NCI-H146 (cell line): ENCODE measurements at regions not wholly inside any gene's neighbourhood (a gene's known extent, or its start where the extent isn't known, plus 50 kb on each side); places are given as distances from the start of the nearest gene placed in this dataset.
"Not testable (repeated sequence)": the region's sequence is repeated elsewhere in the genome, so short reads cannot be mapped to it uniquely, and the experiment has no call there.

Experiments used
- DNase-seq: peaks from one replicate; lab custom pipeline; 2025; lab: John Stamatoyannopoulos, UW

DNA sequence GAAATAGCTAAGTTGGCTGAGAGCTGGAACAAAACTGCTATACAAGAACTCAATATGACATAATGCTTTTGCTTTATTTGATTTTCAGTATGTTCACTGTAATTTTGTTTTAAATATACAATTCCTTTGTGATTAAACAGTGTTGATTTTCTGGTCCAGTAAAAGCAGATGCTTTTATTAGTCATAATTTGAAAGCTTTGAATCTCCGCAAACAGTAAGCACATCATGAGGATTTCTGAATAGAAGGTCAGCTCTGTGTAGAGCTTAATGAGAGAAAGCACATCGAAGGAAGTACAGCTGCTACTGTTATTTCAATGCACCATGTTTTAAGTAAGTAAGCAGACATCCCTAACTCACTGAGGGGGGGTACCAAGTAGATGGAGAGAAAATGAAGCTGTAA, 701.3 kb upstream of the ACO1 start:
- peak; percentile 94 for DNase-seq

DNA sequence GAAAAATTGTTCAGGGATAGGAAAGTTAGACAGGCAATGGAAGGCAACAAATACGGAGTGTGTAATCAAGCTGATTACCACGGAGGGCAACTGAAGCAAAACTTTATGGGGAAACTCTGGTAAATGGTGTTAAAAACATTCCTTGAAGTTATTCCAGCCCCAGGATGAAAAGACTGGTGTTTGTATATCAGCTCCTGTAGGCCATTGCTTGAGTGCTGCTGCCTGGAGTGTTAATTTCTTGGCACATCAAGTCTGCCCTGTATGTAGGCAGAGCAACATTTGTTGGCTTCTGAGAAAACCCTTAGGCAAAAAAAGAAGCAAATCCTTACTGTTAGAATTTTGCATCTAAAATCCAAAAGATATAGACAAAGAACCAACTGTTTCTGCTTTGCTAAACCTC, 686.5 kb upstream of the ACO1 start:
- DNase-seq = no peak

DNA sequence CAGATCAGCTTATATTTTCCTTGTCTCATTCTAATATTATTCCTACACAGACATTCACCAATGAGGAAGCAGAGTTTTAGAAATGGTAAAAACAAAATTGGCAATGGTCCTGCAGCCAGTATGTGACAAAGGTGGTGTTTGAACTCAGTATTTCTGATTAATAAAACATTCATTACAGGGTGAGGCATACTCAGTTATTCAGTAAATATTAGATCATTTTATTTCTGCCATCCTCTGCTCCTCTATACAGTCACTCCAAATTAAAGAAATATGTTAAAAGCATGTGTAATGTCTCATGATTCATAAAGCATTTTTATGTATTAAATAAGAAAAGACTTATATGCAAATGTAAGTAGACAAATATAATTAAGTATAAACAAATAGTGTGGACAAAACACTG, 684.6 kb upstream of the ACO1 start:
- DNase-seq = no peak

DNA sequence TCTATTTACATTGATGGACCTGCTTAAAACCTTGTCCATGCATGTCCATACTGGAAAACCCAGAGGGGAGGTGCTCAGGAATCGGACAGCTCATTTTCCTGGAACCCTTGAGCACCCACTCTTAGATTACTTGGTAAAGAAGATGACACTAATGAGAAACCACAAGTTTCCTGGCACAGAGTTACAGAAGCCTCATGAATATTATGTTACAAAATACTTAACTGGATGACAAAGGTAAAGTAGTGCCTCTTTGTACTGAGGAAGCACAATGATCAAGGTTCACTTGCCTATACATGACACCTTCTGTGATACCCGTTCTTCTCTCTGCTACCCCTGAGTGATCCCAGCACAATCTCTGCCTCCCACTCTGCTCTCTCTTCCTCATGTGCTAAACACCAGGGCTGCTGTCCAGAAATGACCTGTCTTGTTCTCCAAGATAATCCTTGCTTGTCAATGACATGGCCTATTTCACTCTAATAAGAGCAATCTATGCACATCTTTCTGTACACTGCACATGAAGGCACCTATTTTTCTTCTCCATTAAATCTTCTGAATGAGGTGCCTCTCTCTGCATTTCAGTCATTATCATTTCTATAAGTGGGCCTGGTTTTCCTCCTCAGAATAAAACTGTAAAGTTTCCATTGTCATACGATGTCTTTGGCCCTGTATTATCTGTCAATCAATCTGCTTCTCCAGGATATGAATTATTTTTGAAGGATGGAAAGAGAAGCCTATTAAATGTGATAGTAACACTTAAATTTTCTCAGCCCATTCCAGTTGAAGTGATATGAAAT, 684.0 kb upstream of the ACO1 start:
- DNase-seq = peak; percentile 30

DNA sequence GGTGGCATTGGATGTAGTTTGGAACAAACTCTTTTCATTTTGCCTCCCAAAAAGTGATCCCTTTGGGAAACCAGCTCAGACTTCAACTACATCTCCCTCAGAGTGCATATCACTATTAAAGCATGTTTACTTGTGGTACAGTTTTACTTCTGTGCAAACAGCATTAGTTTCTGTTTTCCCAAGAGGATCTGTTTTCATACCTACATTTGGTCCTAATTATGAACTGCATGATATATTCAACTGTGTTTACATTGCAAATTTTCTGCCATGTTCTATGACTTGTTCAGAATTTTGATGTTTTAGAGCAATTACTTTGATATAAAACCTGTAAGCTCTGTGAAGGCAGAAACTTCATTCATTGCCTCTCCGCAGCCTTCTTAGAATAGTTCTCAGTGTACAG, 681.5 kb upstream of the ACO1 start:
- peak; percentile 74 for DNase-seq

DNA sequence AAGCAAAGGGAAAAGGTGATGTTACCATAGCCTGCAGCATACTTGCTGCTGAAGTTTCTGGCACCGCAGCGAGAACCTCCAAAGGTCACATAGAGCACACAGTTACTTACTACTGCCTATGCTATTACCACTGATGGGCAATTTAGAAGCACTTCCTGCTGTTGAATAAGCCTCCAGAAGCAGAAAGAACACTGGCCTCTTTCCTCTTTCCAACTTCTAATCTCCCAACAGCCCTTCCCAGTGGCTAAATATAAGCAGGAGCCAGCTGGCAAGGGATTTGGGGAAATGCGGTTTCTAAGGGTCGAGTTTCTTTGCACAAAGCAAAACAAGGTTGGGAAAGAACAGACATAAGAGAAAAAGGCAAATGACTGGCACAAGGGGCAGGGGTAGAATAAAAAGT, 669.2 kb upstream of the ACO1 start:
- DNase-seq = no peak

DNA sequence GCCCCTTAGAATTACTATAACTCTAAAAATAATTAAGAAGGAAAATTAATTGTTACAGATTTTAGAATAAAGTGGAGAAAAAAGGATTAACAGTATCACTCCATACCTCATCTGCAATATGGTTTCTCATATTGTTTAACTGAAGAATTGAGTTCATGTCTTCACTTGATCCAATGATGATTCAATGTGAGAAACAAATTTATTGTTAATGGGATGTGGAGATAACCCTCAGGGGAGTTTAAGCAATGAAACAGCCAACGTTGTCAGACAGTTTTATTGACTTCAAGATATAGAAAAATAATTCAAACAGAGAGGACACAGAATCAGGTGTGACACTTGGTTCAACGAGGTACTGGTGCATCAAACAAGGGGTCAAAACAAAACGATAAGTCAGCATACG, 665.2 kb upstream of the ACO1 start:
- no peak for DNase-seq

DNA sequence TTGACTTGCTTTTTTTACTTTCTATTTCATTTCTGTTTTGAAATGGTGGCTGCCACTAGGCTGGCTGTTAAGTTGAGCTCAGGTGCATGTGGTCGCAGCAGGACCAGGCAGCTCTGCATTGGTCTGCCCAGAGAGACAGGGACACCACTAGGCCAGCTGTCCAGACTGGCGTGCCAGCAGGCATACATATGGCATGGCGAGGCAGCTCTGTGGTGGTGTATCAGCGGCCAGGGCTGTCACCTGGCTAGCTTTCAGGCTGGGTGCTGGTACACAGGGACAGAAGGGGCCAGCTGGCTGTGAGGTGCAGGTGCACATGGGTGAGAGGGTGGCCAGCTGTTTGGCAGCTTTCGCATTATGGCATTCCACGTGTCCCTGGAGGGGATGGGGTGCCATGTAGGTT, 654.0 kb upstream of the ACO1 start:
- no peak for DNase-seq

DNA sequence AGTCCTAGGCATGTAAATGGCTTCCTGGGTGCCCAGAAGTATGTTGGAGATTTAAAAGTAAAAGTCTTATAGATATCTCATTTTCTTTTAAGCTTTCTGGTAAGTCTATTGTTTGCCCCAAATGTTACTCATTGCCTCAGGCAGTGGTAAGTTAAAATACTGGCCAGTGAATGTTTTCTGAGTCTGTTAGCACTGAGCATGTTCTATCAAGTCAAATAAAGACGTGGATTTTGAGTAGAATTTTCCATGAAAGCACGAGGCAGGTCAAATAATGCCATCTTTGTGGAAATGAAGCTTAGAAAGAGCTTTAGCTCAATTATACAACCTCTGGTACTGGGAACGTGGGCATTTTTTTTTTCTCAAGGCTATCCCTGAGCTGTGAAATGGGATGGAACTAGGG, 651.3 kb upstream of the ACO1 start:
- DNase-seq = no peak

DNA sequence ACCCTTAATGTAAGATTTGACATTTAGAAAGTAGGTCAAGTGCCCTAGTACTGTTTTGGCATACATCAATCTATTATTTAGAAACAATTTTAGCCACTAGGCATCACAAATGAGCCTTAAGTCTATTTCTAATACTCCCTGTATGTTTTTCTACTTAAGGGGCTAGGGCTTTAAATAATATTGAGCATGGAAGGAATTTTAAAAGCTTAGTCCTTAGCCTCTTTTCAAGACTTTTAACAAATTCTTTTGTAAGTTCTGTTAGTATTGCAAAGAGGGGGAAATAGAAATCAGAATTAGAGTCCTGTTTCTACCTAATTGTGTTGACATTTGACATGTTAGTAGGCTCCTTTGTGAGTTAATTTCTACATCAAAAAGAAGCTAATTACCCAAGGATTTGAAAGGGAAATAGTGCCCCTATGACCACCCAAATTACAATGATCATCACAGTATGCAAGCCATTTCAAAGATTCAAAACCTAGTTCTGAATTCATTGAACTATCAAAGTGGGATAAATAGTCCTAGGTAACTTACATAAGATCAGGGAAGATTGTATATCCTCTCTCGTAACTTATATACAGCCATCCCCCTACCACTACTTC, 647.8 kb upstream of the ACO1 start:
- DNase-seq = peak; percentile 59

DNA sequence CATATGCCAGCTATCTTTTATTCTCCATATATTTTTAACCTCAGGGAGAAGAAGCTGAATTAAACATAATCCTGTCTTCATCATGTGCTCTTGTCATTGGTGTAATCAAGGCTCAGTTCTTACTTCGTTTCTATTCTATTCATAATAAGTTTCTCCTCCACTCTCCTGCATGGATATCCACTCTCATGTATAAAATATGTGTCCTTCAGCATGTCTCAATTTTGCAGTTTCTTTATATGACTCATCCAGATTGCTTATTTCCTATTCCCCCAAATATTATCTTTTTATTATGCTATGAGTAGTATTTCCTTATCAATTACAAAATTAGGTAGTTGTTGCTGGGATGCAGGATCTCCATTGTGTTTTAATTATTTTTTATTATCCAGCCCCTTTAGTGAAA, 643.7 kb upstream of the ACO1 start:
- no peak for DNase-seq

DNA sequence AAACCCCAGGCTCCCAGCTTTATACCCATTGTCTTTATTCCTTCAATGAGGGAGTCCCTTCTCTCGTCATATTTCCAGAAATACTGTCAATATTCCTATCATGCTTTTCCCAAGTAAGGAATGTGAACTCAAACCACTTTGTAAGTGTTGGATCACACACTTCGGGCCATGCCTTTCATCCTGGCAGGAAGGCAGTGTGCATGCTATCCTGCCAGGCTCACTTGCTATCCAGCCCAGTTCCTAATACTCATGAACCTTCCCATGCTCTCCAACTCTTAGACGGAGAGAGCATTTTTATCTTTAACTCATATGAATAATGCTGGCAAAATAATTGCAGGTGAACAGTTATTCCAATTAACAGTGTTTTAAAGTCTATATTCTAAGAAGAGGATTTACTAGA, 639.9 kb upstream of the ACO1 start:
- no peak for DNase-seq

DNA sequence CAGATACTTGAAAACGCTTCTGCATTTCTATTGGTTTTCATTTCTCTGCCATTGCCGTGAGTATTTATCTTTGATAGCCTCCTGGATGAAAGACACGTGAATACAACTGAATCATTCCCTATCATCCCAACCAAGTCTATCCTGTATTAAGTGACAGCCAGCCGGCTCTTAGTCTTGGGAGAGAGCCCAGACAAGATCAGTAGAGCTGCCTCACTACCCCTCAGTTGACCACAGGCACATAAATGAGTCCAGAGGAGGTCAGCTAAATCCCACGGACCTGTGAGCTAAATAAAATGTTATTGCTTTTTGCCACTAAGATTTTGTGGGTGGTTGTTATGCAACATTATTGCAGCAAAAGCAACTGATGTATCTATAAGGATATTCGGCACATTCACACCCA, 639.0 kb upstream of the ACO1 start:
- no peak for DNase-seq

DNA sequence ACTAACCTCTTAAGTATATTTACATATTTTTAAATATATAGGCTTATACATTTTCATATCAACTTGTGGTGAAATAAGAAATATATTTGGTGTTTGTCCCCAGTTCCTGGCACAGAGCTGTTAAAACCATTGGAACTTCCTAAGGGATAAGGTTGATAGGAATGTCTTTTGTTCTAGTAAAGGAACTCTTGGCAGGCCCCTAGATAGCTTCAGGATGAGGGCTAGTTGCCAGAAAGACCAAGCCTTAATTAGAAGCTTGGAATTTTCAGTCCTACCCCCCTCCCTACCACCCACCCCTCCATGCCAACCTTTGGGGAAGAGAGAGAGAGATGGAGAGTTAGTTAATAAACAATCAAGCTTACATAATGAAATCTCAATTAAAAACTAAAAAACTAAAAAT, 638.6 kb upstream of the ACO1 start:
- DNase-seq = no peak

DNA sequence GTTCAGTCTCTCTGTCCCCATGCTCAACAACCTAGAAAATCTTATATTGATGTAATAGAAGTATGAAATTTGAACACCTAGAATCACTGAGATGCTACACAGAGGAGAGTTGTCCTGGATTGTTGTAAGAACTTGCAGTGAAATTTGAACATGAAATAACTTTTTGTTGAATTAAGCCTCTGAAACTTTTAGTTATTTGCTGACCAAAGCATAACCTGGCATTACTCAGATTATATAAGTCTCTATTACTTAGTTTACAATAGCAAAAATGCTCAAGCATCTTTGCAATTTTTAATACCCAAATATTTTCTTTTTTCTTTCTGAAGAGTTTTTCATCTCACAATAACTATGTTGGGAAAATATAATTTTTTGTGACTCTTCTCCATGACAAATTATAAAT, 630.7 kb upstream of the ACO1 start:
- DNase-seq = no peak

DNA sequence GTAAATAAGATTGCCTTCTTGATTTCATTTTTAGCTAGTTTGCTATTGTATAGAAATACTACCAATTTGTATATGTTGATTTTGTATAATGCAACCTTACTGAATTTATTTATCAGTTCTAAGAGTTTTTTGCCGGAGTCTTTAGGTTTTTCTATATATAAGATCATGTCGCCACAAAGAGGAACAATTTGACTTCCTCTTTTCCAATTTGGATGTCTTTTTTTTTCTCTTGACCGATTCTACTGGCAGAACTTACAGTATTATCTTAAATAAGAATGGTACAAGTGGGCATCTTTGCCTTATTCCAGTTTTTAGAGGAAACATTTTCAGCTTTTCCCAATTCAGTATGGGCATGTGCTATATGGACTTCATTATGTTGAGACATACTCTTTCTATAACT, 624.7 kb upstream of the ACO1 start:
- no peak for DNase-seq

DNA sequence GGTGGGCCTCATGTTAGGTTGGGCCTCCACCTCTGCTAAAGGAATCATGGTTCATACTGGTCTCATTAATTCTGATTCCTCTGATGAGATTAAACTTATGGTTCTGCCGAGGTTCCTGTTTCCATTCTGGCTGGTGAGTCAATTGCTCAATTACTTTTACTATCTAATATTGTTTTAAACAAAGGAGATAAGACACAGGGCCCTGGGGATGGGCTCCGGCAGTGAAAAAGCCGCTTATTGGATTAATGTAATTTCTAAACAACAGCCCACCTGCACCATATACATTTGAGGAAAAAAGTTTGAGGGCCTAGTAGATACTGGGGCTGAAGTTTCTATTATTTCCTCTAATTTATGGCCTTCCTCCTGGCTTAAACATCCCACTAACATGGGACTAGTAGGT, 610.4 kb upstream of the ACO1 start:
- not testable (repeated sequence) for DNase-seq

DNA sequence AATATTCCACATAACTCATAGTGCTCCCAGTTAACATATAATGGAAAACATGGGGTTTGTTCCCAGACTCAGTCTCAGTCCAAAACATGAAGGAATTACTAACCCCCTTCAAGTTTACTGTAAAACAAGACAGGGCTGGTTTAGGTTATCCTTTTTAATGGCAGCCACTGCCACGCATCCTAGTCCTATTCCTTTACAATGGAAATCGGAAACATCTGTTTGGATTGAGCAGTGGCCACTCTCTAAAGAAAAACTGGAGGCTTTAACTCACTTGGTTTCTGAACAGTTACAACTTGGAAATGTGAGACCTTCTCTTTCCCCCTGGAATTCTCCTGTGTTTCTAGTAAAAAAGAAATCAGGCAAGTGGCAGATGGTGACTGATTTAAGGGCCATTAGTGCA, 609.9 kb upstream of the ACO1 start:
- no peak for DNase-seq

DNA sequence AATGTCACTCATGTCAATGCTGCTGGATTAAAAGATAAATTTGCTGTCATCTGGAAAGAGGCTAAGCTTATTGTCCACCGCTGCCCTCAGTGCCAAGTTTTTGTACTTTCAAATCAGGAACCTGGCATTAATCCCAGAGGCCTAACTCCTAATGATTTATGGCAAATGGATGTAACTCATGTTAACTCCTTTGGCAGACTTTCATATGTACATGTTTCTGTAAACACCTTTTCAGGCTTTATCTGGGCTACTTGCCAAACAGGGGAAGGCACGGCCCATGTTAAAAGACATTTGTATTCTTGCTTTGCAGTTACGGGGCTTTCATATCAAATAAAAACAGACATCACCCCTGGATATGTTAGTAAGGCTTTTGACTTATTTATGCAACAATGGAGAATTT, 608.0 kb upstream of the ACO1 start:
- DNase-seq = peak; percentile 61

DNA sequence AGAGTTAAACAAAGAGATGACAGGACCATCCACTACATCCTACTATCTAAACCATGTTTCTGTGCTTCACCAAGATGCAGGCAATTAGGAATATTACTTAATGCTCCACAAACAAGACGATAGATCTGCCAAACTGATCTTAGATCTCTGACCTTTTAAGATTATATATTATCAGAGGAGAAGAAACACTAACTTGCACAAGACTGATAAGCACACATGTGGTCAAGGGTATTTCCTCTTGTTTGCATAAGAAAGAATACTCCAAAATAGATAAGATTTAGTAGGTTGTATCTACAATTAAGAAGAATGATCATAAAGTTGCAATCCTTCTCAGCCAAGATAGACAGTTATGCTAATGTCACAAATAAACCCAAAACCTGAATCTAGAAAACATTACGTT, 601.0 kb upstream of the ACO1 start:
- no peak for DNase-seq

DNA sequence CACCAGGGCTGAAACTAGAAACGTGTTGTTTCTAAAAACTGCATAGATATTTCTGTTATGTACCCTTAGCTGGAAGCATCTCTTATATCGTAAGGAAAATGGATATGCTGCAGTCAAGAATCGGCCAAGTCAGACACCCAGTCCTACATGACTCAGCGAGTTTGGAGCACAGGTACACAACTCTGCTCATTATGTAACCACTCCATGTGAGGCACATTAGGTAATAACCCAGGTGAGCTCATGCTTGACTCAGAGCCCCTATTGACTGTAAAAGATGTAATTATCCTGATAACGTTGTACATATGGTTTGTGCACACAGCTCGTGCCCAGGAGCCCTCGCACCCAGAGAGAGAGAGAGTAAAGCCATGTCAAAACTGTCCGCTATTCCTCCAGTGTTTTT, 593.7 kb upstream of the ACO1 start:
- no peak for DNase-seq

DNA sequence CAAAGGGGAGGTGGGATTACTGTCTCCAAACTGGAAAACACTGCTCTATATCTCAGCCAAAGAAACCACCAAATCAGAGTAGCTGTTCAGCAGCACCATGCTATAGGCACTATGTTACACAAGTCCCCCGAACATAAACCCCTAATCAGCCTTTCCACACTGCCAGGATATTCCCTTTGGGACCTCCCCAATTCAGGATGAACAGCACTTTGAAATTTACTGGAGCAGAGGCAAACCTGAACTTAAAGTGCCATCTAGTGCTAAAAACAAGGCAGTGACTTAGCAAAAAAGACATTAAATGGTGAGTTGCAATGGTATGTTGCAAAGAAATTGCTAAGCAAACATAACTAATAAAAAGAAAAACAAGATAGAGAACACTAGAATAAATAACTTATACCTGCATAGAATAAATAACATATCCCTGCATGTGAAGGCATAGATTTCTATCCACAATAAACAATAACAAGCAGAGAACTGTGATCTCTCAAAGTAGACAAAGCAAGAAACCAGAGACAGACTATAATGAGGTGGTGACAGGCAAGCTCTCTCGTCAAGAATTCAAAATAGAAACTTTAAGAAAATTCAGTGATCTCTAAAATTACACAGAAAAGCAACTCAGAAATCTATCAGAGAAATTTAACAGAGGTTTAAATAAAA, 584.4 kb upstream of the ACO1 start:
- peak; percentile 87 for DNase-seq

DNA sequence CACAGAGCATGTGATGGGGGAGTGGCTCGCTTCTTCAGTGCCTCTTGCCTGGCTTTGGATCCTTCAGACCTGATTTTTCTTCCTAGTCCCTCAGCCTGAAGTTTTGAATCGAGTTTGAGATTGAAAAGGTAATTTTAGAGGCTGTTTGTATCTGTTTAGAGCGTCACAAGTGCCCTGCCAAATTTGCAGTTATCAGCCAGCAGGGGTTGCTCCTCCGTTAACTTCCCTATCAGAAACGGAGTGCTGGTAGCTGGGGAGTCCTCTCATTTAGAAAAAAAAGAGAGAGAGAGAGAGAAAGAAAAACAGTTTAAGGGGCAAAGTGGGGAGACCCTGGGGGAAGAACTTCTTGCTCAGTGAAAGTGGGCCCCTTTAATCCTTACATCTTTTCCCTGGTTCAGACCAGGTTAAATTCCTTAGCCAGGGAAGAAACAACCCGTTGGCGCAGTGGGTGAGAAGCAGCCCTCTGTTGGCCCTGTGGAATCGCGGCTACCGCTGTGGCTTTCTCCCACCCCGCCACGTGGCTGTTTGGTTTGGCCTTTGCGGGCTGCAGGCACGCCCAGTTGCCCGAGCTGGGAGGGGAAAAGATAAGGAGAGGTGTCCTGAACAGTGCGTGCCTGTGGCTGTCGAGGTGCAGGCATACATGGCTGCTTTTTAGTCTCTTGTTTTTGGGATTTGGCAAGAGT, 576.7 kb upstream of the ACO1 start:
- no peak for DNase-seq
